ENCODE measurements at regions not wholly inside any gene's neighbourhood (a gene's known extent, or its start where the extent isn't known, plus 50 kb on each side); places are given as distances from the start of the nearest gene placed in this dataset.

DNA sequence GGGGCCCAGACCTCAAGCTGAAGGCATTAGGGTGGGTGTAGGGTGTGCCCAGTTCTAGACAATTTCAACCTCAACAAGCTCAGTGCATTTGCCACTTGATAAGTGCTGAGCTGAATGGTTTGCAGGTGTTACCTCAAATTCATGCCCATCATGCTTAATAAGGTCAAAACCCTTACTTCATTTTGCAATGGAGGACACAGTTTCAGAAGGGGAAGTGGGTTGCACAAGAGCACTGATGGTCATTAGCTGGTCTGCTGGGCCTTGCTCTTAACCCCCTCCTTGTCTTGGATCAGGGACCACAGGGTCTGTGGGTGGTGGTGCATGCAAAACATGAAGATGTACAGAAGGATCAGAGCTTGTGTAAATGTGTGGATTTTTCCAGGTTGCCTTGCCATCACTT is 71.0 kb upstream of the SIRPA start:
- Mint-ChIP-seq H3K36me3 (ENCODE audit: low read depth) (no peaks in the 10 kb centered on the region), H3K9me3 (ENCODE audit: low read depth) (peaks cover 18% of the 10 kb centered on the region), H3K27ac (no peak overlapping the region)

DNA sequence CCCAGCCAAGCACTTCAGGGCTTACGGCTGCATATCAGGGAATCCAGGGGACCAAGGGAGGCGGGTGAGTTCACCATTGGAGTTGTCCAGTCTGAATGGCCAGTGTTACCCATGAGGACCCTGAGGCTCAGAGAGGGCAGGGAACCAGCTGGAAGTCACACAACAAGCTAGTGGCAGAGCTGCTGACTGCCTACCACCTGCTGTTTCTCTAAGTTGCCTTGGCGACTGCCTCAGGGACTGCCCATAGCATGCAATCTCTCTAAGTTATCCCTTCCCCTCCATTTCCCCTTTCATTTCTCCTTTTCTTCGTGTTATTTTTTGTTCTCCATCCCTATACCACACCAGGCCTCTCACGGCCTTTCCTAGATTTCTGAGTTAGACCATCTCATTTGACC is 71.8 kb upstream of the SIRPA start:
- H3K27ac Mint-ChIP-seq = no peak overlapping the region
- H3K4me3 Mint-ChIP-seq = no peak overlapping the region
- no peak for ATAC-seq
- POLR2A ChIA-PET = no interaction called here
- intact Hi-C loops (cut with DNase I, micrococcal nuclease) = no loop called here
- CTCF ChIA-PET = no interaction called here
- peaks cover 18% of the 10 kb centered on the region for H3K9me3 Mint-ChIP-seq (ENCODE audit: low read depth)
- DNase-seq = no peak
- H3K4me1 Mint-ChIP-seq = peaks cover 2% of the 10 kb centered on the region
- H3K27me3 Mint-ChIP-seq = peaks cover 12% of the 10 kb centered on the region
- H3K36me3 Mint-ChIP-seq (ENCODE audit: low read depth) = no peaks in the 10 kb centered on the region

More for the DNA sequence above, 71.0 kb upstream of the SIRPA start:
- intact Hi-C loops (cut with DNase I, micrococcal nuclease) = no loop called here
- Mint-ChIP-seq H3K27me3 (peaks cover 6% of the 10 kb centered on the region), H3K4me3 (no peak overlapping the region), H3K4me1 (peaks cover 2% of the 10 kb centered on the region)
- DNase-seq (no peak), ATAC-seq (no peak)
- CTCF ChIA-PET = no interaction called here
- POLR2A ChIA-PET = no interaction called here

DNA sequence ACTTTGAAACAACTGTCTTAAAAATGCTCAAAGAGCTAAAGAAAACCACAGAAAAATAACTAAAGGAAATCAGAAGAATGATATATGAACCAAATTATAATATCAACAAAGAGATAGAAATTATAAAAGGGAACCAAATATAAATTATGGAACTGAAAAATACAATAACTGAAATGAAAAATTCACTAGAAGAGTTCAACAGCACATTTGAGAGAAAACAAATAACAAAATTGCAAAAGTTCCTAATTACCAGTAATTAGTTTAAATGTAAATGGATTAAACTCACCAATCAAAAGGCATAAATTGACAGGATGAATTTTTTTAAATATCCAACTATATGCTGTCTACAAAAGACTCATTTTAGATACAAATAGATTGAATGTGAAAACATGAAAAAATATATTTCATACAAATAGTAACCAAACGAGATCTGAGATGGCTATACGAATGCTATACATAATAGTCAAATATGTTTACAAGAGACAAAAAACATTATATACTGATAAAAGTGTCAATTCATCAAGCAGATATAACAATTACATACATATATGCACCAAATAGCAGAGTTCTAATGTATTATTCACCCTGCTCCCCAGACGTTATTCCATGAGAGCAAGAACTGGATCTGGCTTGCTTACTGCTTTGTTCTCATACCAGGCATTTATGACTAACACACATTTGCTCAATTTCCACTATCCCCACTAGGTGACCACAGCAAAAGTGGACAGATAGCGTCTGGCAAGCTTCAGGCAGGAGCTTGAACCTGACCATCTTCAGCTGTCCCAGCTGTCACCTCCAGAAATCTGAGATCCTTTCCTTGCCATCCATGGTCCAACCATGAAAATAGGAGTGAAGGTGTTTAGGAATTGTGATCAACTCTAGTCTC is 72.4 kb upstream of the SIRPA start:
- H3K9me3 Mint-ChIP-seq (ENCODE audit: low read depth) = peaks cover 18% of the 10 kb centered on the region
- no peak overlapping the region for H3K27ac Mint-ChIP-seq
- peaks cover 17% of the 10 kb centered on the region for H3K27me3 Mint-ChIP-seq
- DNase-seq (no peak), ATAC-seq (no peak)
- intact Hi-C loops (cut with DNase I, micrococcal nuclease) = no loop called here
- ChIA-PET CTCF (interaction anchor here (0.8 kb wide), 1 partner anchor 315 kb away, joined by 3 read pairs; no protein-coding TSS in a partner anchor), POLR2A (no interaction called here)
- H3K36me3 Mint-ChIP-seq (ENCODE audit: low read depth) = no peaks in the 10 kb centered on the region
- H3K4me3 Mint-ChIP-seq = no peak overlapping the region
- H3K4me1 Mint-ChIP-seq = no peaks in the 10 kb centered on the region

DNA sequence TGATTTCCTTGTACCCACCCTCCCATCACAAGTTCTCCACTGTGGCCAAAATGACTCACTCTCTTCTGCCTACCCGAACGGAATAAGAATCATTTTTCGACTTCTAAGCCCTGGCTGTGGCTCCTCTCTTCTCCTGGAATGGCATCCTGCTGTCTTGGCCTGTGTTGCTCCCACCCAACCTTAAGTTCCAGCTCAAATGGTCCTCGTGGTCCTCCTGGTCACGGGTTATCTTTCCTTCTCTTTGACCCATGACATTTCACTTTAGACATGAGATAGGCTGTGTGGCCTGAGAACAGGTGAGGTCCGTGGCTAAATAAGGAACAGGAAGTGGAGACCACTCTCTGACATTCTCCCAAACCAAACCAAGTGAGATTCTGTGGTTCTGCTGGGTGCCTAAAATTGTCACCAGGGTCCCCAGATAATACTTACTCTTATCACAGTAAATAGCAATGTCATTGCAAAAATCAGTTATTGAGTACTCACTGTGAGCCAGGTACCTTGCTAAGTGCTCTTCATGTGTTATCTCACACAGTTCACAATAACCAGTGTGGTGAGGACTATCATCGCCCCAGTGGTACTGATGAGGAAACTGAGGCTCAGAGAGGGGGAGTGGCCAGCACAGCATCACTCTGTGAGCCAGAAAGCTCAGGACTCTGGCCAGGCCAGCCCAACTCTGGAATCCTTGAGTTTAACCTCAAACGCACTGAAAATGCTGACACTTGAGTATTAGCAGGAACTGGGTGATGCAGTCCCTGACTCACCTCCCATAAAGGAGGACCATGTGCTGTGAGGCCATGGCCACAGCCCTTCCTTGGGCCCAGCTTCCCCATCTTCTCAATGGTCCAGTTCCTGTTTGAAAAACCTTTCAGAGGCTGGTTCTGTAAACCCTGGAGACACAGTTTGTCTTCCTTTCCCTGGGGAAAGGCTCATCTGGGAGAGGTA is 74.8 kb upstream of the SIRPA start:
- intact Hi-C loops (cut with DNase I, micrococcal nuclease) = no loop called here
- no peak overlapping the region for H3K27ac Mint-ChIP-seq

DNA sequence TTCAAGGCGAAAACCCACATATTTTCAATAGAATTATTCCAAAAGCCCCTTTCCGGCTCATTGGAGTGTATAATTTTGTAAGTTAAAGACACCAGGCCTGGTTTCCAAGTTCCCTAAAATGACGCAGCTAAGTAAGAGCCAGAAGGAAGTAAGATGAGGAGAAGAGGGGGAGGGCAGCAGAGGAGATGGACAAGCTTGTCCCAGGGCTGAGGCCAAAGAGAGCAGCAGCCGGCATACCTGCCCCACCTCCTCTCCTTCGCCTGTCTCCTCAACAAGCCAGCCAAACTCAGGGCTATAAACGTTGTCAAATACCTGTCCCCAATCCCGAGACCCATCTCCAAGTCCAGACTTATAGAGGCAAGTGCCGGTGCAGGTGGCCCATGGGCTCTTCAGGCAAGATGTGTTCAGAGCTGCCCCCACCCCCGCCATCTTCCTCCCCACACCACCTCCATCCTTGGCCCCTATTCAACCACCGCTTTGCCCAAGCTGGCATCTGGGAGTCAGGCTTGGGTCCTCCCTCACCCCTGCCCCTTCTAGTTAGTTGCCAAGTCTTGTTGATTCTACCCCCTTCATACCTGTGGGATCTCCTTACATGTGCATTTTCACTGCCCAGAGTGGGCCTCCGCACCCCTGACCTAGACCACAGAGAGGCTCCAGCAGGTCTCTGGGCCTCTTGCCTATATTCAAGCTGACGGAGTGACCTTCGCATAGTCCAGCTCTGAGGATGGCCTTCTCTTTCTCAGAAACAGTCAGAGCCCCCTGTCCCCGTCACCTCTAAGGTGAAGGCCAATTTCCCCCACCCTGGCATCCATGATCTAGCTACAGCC is 75.7 kb upstream of the SIRPA start:
- CTCF ChIA-PET = no interaction called here
- POLR2A ChIA-PET = no interaction called here
- Mint-ChIP-seq H3K36me3 (ENCODE audit: low read depth) (no peaks in the 10 kb centered on the region), H3K27ac (no peak overlapping the region), H3K27me3 (peaks cover 31% of the 10 kb centered on the region), H3K9me3 (ENCODE audit: low read depth) (peaks cover 18% of the 10 kb centered on the region), H3K4me3 (no peak overlapping the region), H3K4me1 (peaks cover 9% of the 10 kb centered on the region)
- ATAC-seq = no peak
- intact Hi-C loops (cut with DNase I, micrococcal nuclease) = no loop called here
- no peak for DNase-seq

More for the DNA sequence above, 74.8 kb upstream of the SIRPA start:
- POLR2A ChIA-PET = no interaction called here
- H3K36me3 Mint-ChIP-seq (ENCODE audit: low read depth) = no peaks in the 10 kb centered on the region
- ATAC-seq (no peak), DNase-seq (no peak)
- no peak overlapping the region for H3K4me3 Mint-ChIP-seq
- CTCF ChIA-PET = no interaction called here
- peaks cover 9% of the 10 kb centered on the region for H3K4me1 Mint-ChIP-seq
- H3K27me3 Mint-ChIP-seq = peaks cover 27% of the 10 kb centered on the region
- peaks cover 18% of the 10 kb centered on the region for H3K9me3 Mint-ChIP-seq (ENCODE audit: low read depth)

DNA sequence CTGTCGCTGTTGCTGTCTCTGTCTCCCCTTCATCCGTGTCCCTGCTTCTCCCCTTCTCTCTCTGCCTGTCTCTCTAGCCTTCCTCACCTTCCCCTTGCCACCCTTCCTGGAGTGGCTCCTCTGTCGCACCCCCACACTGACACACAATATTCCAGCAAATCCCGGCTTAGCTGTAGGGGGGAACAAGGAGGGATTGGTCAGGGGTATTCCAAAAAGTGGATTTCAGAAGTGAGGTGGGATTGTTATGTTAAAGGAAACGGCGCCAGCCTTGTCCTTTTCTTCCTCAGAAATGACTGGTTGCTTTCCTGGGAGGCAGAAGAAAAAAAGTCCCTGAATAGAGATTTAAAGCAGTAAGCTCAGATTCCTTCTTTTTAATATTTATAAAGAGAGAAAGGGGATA is 76.3 kb upstream of the SIRPA start:
- CTCF ChIA-PET = no interaction called here
- H3K36me3 Mint-ChIP-seq (ENCODE audit: low read depth) = no peaks in the 10 kb centered on the region
- POLR2A ChIA-PET = no interaction called here
- H3K27me3 Mint-ChIP-seq = peaks cover 31% of the 10 kb centered on the region
- peaks cover 18% of the 10 kb centered on the region for H3K9me3 Mint-ChIP-seq (ENCODE audit: low read depth)
- no peak overlapping the region for H3K27ac Mint-ChIP-seq
- intact Hi-C loops (cut with DNase I, micrococcal nuclease) = no loop called here
- H3K4me3 Mint-ChIP-seq = no peak overlapping the region
- H3K4me1 Mint-ChIP-seq = peaks cover 9% of the 10 kb centered on the region
- no peak for ATAC-seq
- no peak for DNase-seq

DNA sequence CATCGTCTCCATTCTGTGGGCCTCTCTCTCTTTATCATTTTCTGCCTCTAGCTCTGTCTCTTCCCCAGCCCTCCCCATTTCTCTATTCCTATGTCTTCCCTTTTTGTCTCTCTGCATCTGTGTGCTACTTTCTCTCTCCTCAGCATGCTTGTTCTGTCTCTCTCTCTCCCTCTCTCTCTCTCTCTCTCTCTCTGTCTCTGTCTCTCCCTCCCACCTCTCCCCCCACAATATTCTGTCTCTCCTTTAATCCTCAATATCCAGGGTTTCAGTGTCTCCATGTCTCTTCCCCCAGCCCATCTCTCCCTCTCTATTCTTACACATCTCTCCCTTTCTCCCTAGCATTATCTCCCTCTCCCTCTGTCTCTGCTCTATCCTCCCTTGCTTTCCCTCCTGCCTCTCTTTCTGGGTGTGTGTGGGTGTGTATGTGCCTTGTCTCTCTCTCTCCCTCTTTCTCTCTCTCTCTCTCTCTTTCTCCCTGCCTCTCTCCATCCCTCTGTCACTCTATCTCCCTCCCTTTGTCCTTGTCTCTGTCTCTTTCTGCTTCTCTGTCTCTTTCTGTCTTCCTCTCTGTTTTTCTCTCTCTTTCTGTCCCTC is 76.9 kb upstream of the SIRPA start:
- ATAC-seq = no peak
- no peaks in the 10 kb centered on the region for H3K36me3 Mint-ChIP-seq (ENCODE audit: low read depth)
- intact Hi-C loops (cut with DNase I, micrococcal nuclease) = no loop called here
- peaks cover 9% of the 10 kb centered on the region for H3K4me1 Mint-ChIP-seq
- no peak overlapping the region for H3K4me3 Mint-ChIP-seq
- H3K27ac Mint-ChIP-seq = no peak overlapping the region
- H3K9me3 Mint-ChIP-seq (ENCODE audit: low read depth) = peaks cover 15% of the 10 kb centered on the region
- ChIA-PET POLR2A (no interaction called here), CTCF (interaction anchor here (0.6 kb wide), 1 partner anchor 54 kb away, joined by 3 read pairs; no protein-coding TSS in a partner anchor)
- no peak for DNase-seq
- peaks cover 34% of the 10 kb centered on the region for H3K27me3 Mint-ChIP-seq

DNA sequence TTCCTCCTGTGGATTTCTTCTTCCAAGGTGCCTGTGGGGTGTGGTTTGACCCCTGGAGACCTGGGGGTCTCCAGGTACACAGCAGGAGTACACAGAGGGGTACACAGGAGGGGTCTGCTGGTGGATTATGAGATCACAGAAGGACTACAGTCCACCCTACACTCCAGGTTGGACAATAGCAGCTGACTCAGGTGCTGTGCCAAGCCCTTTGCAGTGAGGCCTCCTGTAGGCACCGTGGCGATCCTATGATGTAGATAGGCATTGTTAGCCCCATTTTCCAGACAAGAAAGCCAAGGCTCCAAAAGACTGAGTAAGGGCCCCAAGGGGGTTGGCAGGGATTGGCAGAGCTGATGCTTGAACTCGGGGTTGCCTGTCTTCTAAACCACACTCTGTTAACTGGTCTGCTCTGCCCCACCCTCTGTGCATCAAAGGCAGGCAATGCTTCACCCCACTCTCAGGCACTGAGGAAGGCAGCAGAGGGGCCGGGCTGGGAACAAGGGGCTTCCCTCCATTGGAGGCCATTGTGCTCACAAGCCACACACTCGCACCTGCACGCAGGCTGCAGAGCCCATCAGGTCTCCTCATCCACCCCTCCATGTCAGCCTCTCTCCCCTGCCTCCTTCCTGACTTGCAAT is 77.5 kb upstream of the SIRPA start:
- CTCF ChIA-PET = interaction anchor here (0.6 kb wide), 2 partner anchors 53 to 607 kb away, joined by 3 read pairs; no protein-coding TSS in a partner anchor
- H3K9me3 Mint-ChIP-seq (ENCODE audit: low read depth) = peaks cover 10% of the 10 kb centered on the region
- H3K4me3 Mint-ChIP-seq = no peak overlapping the region
- peaks cover 34% of the 10 kb centered on the region for H3K27me3 Mint-ChIP-seq
- POLR2A ChIA-PET = no interaction called here
- intact Hi-C loops (cut with DNase I, micrococcal nuclease) = no loop called here
- no peak overlapping the region for H3K27ac Mint-ChIP-seq
- H3K4me1 Mint-ChIP-seq = peaks cover 9% of the 10 kb centered on the region
- no peak for ATAC-seq
- no peak for DNase-seq
- no peaks in the 10 kb centered on the region for H3K36me3 Mint-ChIP-seq (ENCODE audit: low read depth)

DNA sequence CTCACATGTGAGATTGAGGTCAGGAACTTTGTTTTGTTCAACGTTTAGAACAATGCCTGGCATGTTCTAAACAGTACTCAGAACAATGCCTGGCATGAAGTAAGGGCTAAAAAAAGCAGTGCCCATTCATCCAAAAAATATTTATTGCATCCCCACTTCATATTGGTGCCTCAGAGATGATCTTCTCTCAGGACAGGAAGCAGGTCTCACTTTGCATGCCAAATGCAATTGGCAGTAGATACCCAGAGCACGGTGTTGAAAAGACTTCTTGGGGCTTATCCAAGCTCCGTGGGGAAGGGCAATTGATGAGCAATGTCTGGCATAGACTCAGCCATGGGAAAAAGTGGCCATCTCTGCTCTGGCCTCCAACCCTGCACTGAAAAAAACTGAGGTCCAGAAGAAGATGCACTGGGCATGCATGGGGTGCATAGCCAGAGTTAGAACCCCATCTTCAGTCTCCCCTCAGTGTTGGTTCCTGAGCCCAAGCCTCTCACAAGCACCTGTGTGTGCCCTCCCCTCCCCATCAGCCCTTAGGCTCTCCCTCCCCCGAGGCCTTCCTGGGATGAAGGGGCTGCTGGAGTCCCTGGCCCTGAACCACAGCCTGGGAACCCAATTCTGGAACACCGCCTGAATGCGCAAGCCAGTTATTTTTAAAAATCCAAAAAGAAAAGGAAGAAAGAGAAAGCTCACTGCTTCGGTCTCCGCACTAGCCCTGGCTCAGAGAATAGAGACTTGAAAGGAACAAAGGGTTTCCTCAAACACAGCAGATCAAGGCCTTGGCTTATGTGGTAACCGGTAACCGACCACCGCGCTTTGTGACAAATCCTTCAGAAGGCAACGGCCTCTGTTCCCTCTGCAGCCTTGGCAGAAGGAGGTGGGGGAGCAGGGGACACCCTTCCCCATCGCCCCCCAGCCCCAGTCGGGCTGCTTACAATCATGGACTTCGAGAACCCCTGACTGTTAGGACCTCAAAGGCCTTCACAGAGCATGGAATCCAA is 78.5 kb upstream of the SIRPA start:
- intact Hi-C loops (cut with DNase I, micrococcal nuclease) = no loop called here
- H3K9me3 Mint-ChIP-seq (ENCODE audit: low read depth) = peaks cover 4% of the 10 kb centered on the region
- no peak for DNase-seq
- no peak overlapping the region for H3K27ac Mint-ChIP-seq
- no peak overlapping the region for H3K4me3 Mint-ChIP-seq
- H3K36me3 Mint-ChIP-seq (ENCODE audit: low read depth) = no peaks in the 10 kb centered on the region
- CTCF ChIA-PET = no interaction called here
- peaks cover 34% of the 10 kb centered on the region for H3K27me3 Mint-ChIP-seq
- POLR2A ChIA-PET = no interaction called here
- ATAC-seq = no peak
- peaks cover 9% of the 10 kb centered on the region for H3K4me1 Mint-ChIP-seq

DNA sequence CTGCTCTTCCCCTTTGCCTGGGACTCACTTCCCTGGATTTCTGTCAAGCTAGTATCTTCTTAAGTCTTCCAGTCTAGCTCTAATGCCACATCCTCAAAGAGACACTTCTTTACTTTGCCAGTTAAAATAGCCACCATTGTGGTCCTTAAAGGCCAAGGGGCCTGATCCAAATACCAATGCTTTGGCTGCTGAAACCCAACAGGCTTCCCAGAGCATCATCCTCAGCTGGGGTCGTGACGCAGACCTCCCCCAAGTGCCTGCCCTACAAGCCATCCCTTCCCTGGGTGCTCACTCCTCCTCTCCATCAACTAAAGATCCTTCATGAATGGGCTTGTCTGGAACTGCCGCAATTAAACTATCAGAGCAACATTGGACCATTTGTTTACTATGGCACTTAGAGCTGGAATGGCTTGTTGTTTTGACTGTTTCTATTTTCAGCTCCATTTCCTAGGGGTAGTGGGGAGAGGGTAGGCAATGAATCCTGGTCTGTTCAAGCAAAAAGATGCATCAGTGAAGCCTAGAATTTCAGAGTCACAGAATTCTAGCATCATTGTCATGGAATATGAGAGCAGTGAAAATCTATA is 79.6 kb upstream of the SIRPA start:
- POLR2A ChIA-PET = no interaction called here
- H3K27ac Mint-ChIP-seq = no peak overlapping the region
- intact Hi-C loops (cut with DNase I, micrococcal nuclease) = no loop called here

More for the DNA sequence above, 79.6 kb upstream of the SIRPA start:
- no peaks in the 10 kb centered on the region for H3K36me3 Mint-ChIP-seq (ENCODE audit: low read depth)
- DNase-seq = no peak
- no peaks in the 10 kb centered on the region for H3K9me3 Mint-ChIP-seq (ENCODE audit: low read depth)
- H3K27me3 Mint-ChIP-seq = peaks cover 38% of the 10 kb centered on the region
- H3K4me3 Mint-ChIP-seq = no peak overlapping the region
- peaks cover 16% of the 10 kb centered on the region for H3K4me1 Mint-ChIP-seq
- CTCF ChIA-PET = no interaction called here
- ATAC-seq = no peak
